HepG2 (cell line): ENCODE measurements at regions not wholly inside any gene's neighbourhood (a gene's known extent, or its start where the extent isn't known, plus 50 kb on each side); places are given as distances from the start of the nearest gene placed in this dataset.

Experiments
- ATAC-seq: fragments of 200-7000 bp; cut with Tn5 transposase; 3 replicates; pipeline ENCODE4 v1.9.1; 2020; ENCODE audit warnings: mild to moderate bottlenecking, moderate library complexity
- BruUV-seq: library from RNA; stranded (reverse); fragments of 400-500 nt; replicated peaks from 2 replicates; lab custom pipeline; 2021; lab: Mats Ljungman, UMichigan
- CTCF ChIA-PET: fragments of 300-600 bp; formaldehyde crosslinking; extraction: SDS; loops from one replicate; lab custom pipeline; 2021; ENCODE audit warnings: low total read pairs, inconsistent platforms, low intra/inter-chr PET ratio; lab: Yijun Ruan, JAX
- POLR2A ChIA-PET: fragments of 350-600 bp; sonication (Branson Sonifier 250); formaldehyde crosslinking; loops from one replicate; lab custom pipeline; 2020; ENCODE audit warnings: antibody characterized with exemption, inconsistent platforms; lab: Yijun Ruan, JAX
- DNase-seq: peaks from one replicate; pipeline ENCODE4 v3.0.0-alpha.2; 2015; ENCODE audit warnings: low spot score
- FAIRE-seq: peaks from 3 replicates; lab custom pipeline; 2011; peaks lifted over from hg19 to GRCh38; lab: Jason Lieb, UNC
- H2AFZ ChIP-seq: one replicate; pipeline ENCODE4 v1.6.1; 2011; ENCODE audit warnings: low read length, inconsistent platforms
- H3K27ac ChIP-seq: fragments of 300-600 bp; 3 replicates; pipeline ENCODE4 v1.8.0; 2011; ENCODE audit warnings: mixed run types, mild to moderate bottlenecking, mixed read lengths, low read length, inconsistent platforms; ENCODE audit not compliant: insufficient read depth; ENCODE audit errors: extremely low read length
- H3K27me3 ChIP-seq, 2 experiments: fragments of 200-600 bp in 1 of 2; 2 replicates in 1 of 2; 3 replicates in 1 of 2; pipeline versions ENCODE4 v1.6.0 to v1.8.0; 2011; ENCODE audit warnings: low read length in 2 of 2, mild to moderate bottlenecking in 2 of 2, moderate library complexity in 2 of 2, inconsistent platforms in 1 of 2; ENCODE audit not compliant: insufficient read depth in 2 of 2, control insufficient read depth in 1 of 2
- H3K36me3 ChIP-seq, 2 experiments: fragments of 200-600 bp in 1 of 2; replicated peaks in 1 of 2; 2 replicates in 1 of 2; 3 replicates in 1 of 2; pipeline versions ENCODE4 v1.5.1 to v1.8.0; 2011; ENCODE audit warnings: low read length in 2 of 2, inconsistent platforms in 1 of 2; ENCODE audit not compliant: insufficient read depth in 2 of 2, control insufficient read depth in 1 of 2
- H3K4me1 ChIP-seq: 2 replicates; pipeline ENCODE4 v1.5.1; 2012; ENCODE audit warnings: low read length, inconsistent platforms; ENCODE audit not compliant: insufficient read depth
- H3K4me2 ChIP-seq: 2 replicates; pipeline ENCODE4 v1.6.0; 2011; ENCODE audit warnings: low read depth, low read length, inconsistent platforms
- H3K4me3 ChIP-seq, 3 experiments: fragments of 200-600 bp in 1 of 3; sonication (generic), shearing (Covaris generic) in 1 of 3; replicated peaks in 1 of 3; 2 replicates each; pipeline ENCODE4 v1.5.1; 2011 to 2016; ENCODE audit warnings: low read length in 3 of 3, inconsistent platforms in 2 of 3, low read depth in 2 of 3, mild to moderate bottlenecking in 2 of 3, control low read depth in 1 of 3, mixed read lengths in 1 of 3; ENCODE audit not compliant: insufficient read depth in 1 of 3
- H3K79me2 ChIP-seq: one replicate; pipeline ENCODE4 v1.6.1; 2011; ENCODE audit warnings: low read length, inconsistent platforms; ENCODE audit not compliant: insufficient read depth
- H3K9ac ChIP-seq: 2 replicates; pipeline ENCODE4 v1.6.0; 2011; ENCODE audit warnings: mild to moderate bottlenecking, low read depth, low read length, inconsistent platforms; ENCODE audit not compliant: insufficient read depth
- H3K9me3 ChIP-seq: 2 replicates; pipeline ENCODE4 v1.5.1; 2012; ENCODE audit warnings: mild to moderate bottlenecking, low read length
- H4K20me1 ChIP-seq: 2 replicates; pipeline ENCODE4 v1.6.0; 2011; ENCODE audit warnings: inconsistent platforms, mild to moderate bottlenecking, low read length, moderate library complexity; ENCODE audit not compliant: insufficient read depth
- CBX2 ChIP-seq, 2 experiments: fragments of 200-600 bp in 1 of 2; sonication (generic); formaldehyde crosslinking in 1 of 2; IDR thresholded peaks; 2 replicates each; pipeline versions ENCODE4 v1.7.0 to v1.8.1; 2018 to 2022; ENCODE audit warnings: low read depth in 2 of 2, low read length in 1 of 2, mild to moderate bottlenecking in 1 of 2, missing genetic modification reagents in 1 of 2
- FOXP4 ChIP-seq: sonication (generic); formaldehyde crosslinking; IDR thresholded peaks from 2 replicates; pipeline ENCODE4 v1.4.0; 2020; ENCODE audit warnings: missing genetic modification reagents
- PBX2 ChIP-seq: IDR thresholded peaks from 2 replicates; pipeline ENCODE4 v1.6.1; 2016; ENCODE audit warnings: control low read depth
- RXRA ChIP-seq: sonication (generic); formaldehyde crosslinking; IDR thresholded peaks from 2 replicates; pipeline ENCODE4 v1.5.1; 2020; ENCODE audit warnings: missing genetic modification reagents
- SYNCRIP ChIP-seq: fragments of 200-400 bp; formaldehyde crosslinking; IDR thresholded peaks from 2 replicates; pipeline ENCODE4 v1.6.1; 2018; ENCODE audit warnings: mild to moderate bottlenecking, low read depth, low read length; ENCODE audit not compliant: insufficient read depth
- ZNF431 ChIP-seq: sonication (generic); formaldehyde crosslinking; IDR thresholded peaks from 2 replicates; pipeline ENCODE4 v1.9.0; 2022; ENCODE audit warnings: missing genetic modification reagents, low read depth, mild to moderate bottlenecking, borderline replicate concordance
- ZNF710 ChIP-seq: sonication (generic); formaldehyde crosslinking; IDR thresholded peaks from 2 replicates; pipeline ENCODE4 v1.5.0; 2020; ENCODE audit warnings: mild to moderate bottlenecking, missing genetic modification reagents, borderline replicate concordance
- ZNF724P ChIP-seq: sonication (generic); formaldehyde crosslinking; IDR thresholded peaks from 2 replicates; pipeline ENCODE4 v1.8.0; 2022; ENCODE audit warnings: missing genetic modification reagents, borderline replicate concordance
- ZNF782 ChIP-seq: sonication (generic); formaldehyde crosslinking; IDR thresholded peaks from 2 replicates; pipeline ENCODE4 v1.4.0; 2020; ENCODE audit warnings: missing genetic modification reagents, mild to moderate bottlenecking, borderline replicate concordance
- WGBS: methylation state at CpG from one replicate; pipeline ENCODE4 v1.1.6; 2017; ENCODE audit warnings: low lambda C conversion rate; 5-methylcytosine and 5-hydroxymethylcytosine counted together
- in situ Hi-C: cut with HindIII; loops from 2 replicates; pipeline ENCODE4 v1.10.0; 2017; ENCODE audit warnings: low pct_unique_long_range_greater_than_20kb; ENCODE audit not compliant: extremely low pct_ligation_motif_present
- intact Hi-C: fragments of 100-400 bp; cut with micrococcal nuclease; formaldehyde crosslinking; loops from one replicate; pipeline ENCODE4 v1.10.0; 2022; ENCODE audit not compliant: unreplicated experiment

- TF ChIP-seq ZNF710 (CRISPR knock-in tag) (no peak), ZNF782 (CRISPR knock-in tag) (no peak)
Observed at GRCh38 chr7:21217365-21217764, 210.5 kb upstream of the SP4 start (continued).

GRCh38 chr7:21218155-21218554 lies 209.7 kb upstream of the SP4 start:
- intact Hi-C loops (no loop called here), in situ Hi-C loops (no loop called here)
- no TSS peak for BruUV-seq
- DNase-seq = no peak
- no peak overlapping the region for H3K4me2 ChIP-seq
- no peak overlapping the region for H3K27ac ChIP-seq
- no peak for ATAC-seq
- H3K9ac ChIP-seq = no peak overlapping the region
- H3K27me3 ChIP-seq = no peaks in the 10 kb centered on the region
- no peaks in the 10 kb centered on the region for H4K20me1 ChIP-seq
- no peaks in the 10 kb centered on the region for H3K4me1 ChIP-seq
- no peak overlapping the region for H3K4me3 ChIP-seq
- TF ChIP-seq ZNF724P (CRISPR knock-in tag) = no peak
- TF ChIP-seq CBX2 (IDR thresholded peaks at IDR 0.05; ENCODE audit: low read depth, low read length) = no peak
- TF ChIP-seq CBX2 (CRISPR knock-in tag; IDR thresholded peaks at IDR 0.05; ENCODE audit: low read depth) = no peak
- TF ChIP-seq FOXP4 (CRISPR knock-in tag) = no peak
- TF ChIP-seq PBX2 = no peak
- no peak for TF ChIP-seq ZNF431
- no peak for TF ChIP-seq RXRA (CRISPR knock-in tag)
- no peak for TF ChIP-seq SYNCRIP
- ChIA-PET CTCF (no interaction called here), POLR2A (no interaction called here)
- WGBS = 0% methylated on average over 2 of the region's 2 CpGs
- no peaks in the 10 kb centered on the region for H3K36me3 ChIP-seq
- H3K79me2 ChIP-seq = no peaks in the 10 kb centered on the region
- FAIRE-seq = no peak
- no peak overlapping the region for H2AFZ ChIP-seq
- H3K9me3 ChIP-seq = no peaks in the 10 kb centered on the region
